ENCODE measurements at regions not wholly inside any gene's neighbourhood (a gene's known extent, or its start where the extent isn't known, plus 50 kb on each side); places are given as distances from the start of the nearest gene placed in this dataset.

DNA sequence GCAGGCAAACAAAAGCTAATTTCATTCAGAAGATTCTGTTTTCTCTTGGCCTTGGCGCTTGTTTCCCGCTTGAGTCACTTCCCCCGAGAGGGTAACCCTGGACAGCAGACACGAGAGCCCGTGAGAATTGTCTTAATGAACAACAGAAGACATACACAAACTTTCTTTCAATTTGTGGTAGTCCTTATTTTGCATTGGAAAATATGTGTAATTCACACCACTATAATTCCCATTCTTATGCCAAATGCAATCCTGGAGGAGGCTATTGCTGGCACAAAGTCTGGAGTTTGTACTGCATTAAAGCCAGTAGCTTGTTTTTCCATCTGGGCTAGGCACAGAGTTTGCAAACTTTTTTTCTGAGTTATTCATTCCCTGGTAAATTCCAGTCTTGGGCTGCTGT, 109.8 kb upstream of the IVNS1ABP start:
- no peak overlapping the region for H3K4me2 ChIP-seq (ENCODE audit: low read depth, low read length)
- DNase-seq (ENCODE audit: low spot score) (no peak), ATAC-seq (no peak), FAIRE-seq (no peak)
- no TSS peak for BruUV-seq (replicated peaks)
- WGBS (ENCODE audit: low lambda C conversion rate), result 21% methylated on average over 5 of the region's 5 CpGs
- TF ChIP-seq, protein P1, sequence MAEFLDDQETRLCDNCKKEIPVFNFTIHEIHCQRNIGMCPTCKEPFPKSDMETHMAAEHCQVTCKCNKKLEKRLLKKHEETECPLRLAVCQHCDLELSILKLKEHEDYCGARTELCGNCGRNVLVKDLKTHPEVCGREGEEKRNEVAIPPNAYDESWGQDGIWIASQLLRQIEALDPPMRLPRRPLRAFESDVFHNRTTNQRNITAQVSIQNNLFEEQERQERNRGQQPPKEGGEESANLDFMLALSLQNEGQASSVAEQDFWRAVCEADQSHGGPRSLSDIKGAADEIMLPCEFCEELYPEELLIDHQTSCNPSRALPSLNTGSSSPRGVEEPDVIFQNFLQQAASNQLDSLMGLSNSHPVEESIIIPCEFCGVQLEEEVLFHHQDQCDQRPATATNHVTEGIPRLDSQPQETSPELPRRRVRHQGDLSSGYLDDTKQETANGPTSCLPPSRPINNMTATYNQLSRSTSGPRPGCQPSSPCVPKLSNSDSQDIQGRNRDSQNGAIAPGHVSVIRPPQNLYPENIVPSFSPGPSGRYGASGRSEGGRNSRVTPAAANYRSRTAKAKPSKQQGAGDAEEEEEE (CRISPR knock-in tag; IDR thresholded peaks at IDR 0.05; ENCODE audit: borderline replicate concordance), result no peak
- TF ChIP-seq ZNF530 (CRISPR knock-in tag; IDR thresholded peaks at IDR 0.05; ENCODE audit: low read depth) (no peak), NRL (CRISPR knock-in tag; IDR thresholded peaks at IDR 0.05; ENCODE audit: borderline replicate concordance) (no peak), ZNF720 (CRISPR knock-in tag; IDR thresholded peaks at IDR 0.05) (no peak), XBP1 (CRISPR knock-in tag; IDR thresholded peaks at IDR 0.05) (no peak), HNRNPK (IDR thresholded peaks at IDR 0.05; ENCODE audit: low read depth, low read length, poor library complexity, severe bottlenecking) (no peak)
- H3K79me2 ChIP-seq (ENCODE audit: insufficient read depth, low read length), result no peaks in the 10 kb centered on the region
- no peaks in the 10 kb centered on the region for H3K4me1 ChIP-seq (ENCODE audit: insufficient read depth, low read length)
- H3K27me3 ChIP-seq (ENCODE audit: control insufficient read depth in 1 of 2, insufficient read depth in 2 of 2, low read length in 2 of 2), result 0 out of 5 replicates have a peak, but pooled peaks cover 1 to 6% of the 10 kb centered on the region in 2 experiments
- intact Hi-C loops (cut with micrococcal nuclease; ENCODE audit: unreplicated experiment), result no loop called here
- H3K9ac ChIP-seq (ENCODE audit: insufficient read depth, low read depth, low read length), result no peak overlapping the region
- H3K9me3 ChIP-seq (ENCODE audit: low read length), result no peaks in the 10 kb centered on the region
- POLR2A ChIA-PET, result no interaction called here
- in situ Hi-C loops (cut with HindIII; ENCODE audit: extremely low pct_ligation_motif_present, low pct_unique_long_range_greater_than_20kb), result no loop called here
- CTCF ChIA-PET (ENCODE audit: low intra/inter-chr PET ratio, low total read pairs), result no interaction called here
- no peak overlapping the region for H2AFZ ChIP-seq (ENCODE audit: low read length)
- no peak overlapping the region for H3K4me3 ChIP-seq (replicated peaks in 1 of 3; ENCODE audit: insufficient read depth in 1 of 3, low read depth in 2 of 3, low read length in 3 of 3)
- no peaks in the 10 kb centered on the region for H4K20me1 ChIP-seq (ENCODE audit: insufficient read depth, low read length)
- H3K36me3 ChIP-seq (replicated peaks in 1 of 2; ENCODE audit: control insufficient read depth in 1 of 2, insufficient read depth in 2 of 2, low read length in 2 of 2), result no peaks in the 10 kb centered on the region
- no peak overlapping the region for H3K27ac ChIP-seq (ENCODE audit: extremely low read length, insufficient read depth, low read length)

DNA sequence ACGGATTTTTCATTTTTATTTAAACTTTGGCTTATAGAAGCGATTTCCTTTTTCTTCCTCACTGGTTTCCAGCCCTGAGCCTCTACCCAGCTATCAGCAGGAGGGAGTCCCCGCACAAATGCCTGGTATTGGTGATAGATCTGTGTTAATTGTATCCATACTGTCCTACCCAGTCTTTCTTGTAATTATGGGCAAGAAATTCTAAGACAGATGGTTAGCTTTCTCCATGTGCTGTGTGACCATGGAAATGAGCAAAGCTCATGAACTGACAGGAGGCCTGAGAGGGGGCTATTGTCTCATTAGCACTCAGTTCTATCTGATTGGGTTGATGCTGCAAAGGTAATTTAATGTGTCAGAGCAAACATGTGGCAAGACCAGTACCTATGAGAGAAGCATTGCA, 108.1 kb upstream of the IVNS1ABP start:
- Histone ChIP-seq H2AFZ (ENCODE audit: low read length) (no peak overlapping the region), H3K4me1 (ENCODE audit: insufficient read depth, low read length) (no peaks in the 10 kb centered on the region), H3K79me2 (ENCODE audit: insufficient read depth, low read length) (no peaks in the 10 kb centered on the region), H3K36me3 (replicated peaks in 1 of 2; ENCODE audit: control insufficient read depth in 1 of 2, insufficient read depth in 2 of 2, low read length in 2 of 2) (no peaks in the 10 kb centered on the region), H3K9ac (ENCODE audit: insufficient read depth, low read depth, low read length) (no peak overlapping the region), H3K4me2 (ENCODE audit: low read depth, low read length) (no peak overlapping the region), H3K4me3 (replicated peaks in 1 of 3; ENCODE audit: insufficient read depth in 1 of 3, low read depth in 2 of 3, low read length in 3 of 3) (no peak overlapping the region), H3K9me3 (ENCODE audit: low read length) (no peaks in the 10 kb centered on the region), H3K27me3 (ENCODE audit: control insufficient read depth in 1 of 2, insufficient read depth in 2 of 2, low read length in 2 of 2) (0 out of 5 replicates have a peak, but pooled peaks cover 1 to 6% of the 10 kb centered on the region in 2 experiments), H4K20me1 (ENCODE audit: insufficient read depth, low read length) (no peaks in the 10 kb centered on the region), H3K27ac (ENCODE audit: extremely low read length, insufficient read depth, low read length) (no peak overlapping the region)
- no peak for ATAC-seq
- WGBS (ENCODE audit: low lambda C conversion rate), result 11% methylated on average over 3 of the region's 3 CpGs
- intact Hi-C loops (cut with micrococcal nuclease; ENCODE audit: unreplicated experiment) (no loop called here), in situ Hi-C loops (cut with HindIII; ENCODE audit: extremely low pct_ligation_motif_present, low pct_unique_long_range_greater_than_20kb) (no loop called here)
- no peak for FAIRE-seq
- BruUV-seq (replicated peaks), result no TSS peak
- CTCF ChIA-PET (ENCODE audit: low intra/inter-chr PET ratio, low total read pairs), result no interaction called here
- POLR2A ChIA-PET, result no interaction called here
- no peak for DNase-seq (ENCODE audit: low spot score)
- TF ChIP-seq ZBTB7A (CRISPR knock-in tag; IDR thresholded peaks at IDR 0.05) (no peak), ZNF543 (CRISPR knock-in tag; IDR thresholded peaks at IDR 0.05) (no peak), MBD4 (IDR thresholded peaks at IDR 0.05; ENCODE audit: borderline replicate concordance, low read length) (no peak), PHF20 (CRISPR knock-in tag; IDR thresholded peaks at IDR 0.05) (no peak), ZNF7 (CRISPR knock-in tag; IDR thresholded peaks at IDR 0.05) (no peak), SETDB1 (CRISPR knock-in tag; IDR thresholded peaks at IDR 0.05; ENCODE audit: borderline replicate concordance) (no peak), ZC3H13 (CRISPR knock-in tag; IDR thresholded peaks at IDR 0.05) (no peak), MLLT10 (CRISPR knock-in tag; IDR thresholded peaks at IDR 0.05) (no peak), KLF11 (CRISPR knock-in tag; IDR thresholded peaks at IDR 0.05) (no peak), ZNF343 (CRISPR knock-in tag; IDR thresholded peaks at IDR 0.05) (no peak), THYN1 (CRISPR knock-in tag; IDR thresholded peaks at IDR 0.05; ENCODE audit: borderline replicate concordance, low read depth) (no peak), ZNF263 (CRISPR knock-in tag; IDR thresholded peaks at IDR 0.05) (no peak), PAX8 (CRISPR knock-in tag; IDR thresholded peaks at IDR 0.05; ENCODE audit: borderline replicate concordance) (no peak)
- TF ChIP-seq, protein P2, sequence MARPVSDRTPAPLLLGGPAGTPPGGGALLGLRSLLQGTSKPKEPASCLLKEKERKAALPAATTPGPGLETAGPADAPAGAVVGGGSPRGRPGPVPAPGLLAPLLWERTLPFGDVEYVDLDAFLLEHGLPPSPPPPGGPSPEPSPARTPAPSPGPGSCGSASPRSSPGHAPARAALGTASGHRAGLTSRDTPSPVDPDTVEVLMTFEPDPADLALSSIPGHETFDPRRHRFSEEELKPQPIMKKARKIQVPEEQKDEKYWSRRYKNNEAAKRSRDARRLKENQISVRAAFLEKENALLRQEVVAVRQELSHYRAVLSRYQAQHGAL (CRISPR knock-in tag; IDR thresholded peaks at IDR 0.05; ENCODE audit: not compliant biosample characterization), result no peak
